ENCODE measurements at regions not wholly inside any gene's neighbourhood (a gene's known extent, or its start where the extent isn't known, plus 50 kb on each side); places are given as distances from the start of the nearest gene placed in this dataset.

DNA sequence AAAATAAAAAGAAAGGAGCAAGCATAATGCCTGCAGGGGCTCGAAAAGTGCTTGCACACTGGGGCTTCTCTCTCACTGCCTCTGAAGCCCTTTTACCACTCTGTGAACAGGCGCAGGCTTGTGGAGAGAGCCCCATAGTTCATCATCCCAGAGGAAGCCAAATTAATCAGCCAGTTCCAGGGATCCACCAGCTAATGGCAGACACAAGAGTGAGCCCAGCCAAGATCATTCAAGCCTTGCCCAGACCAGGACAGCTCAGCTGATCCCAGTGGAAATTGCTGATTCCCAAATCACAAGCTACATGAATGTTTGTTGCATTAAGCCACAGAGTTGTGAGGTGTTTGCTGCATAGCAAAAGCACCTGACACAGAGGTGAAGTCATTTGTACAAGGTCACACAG lies 135.3 kb downstream of the CHST1 start:
- TF ChIP-seq, protein P1, sequence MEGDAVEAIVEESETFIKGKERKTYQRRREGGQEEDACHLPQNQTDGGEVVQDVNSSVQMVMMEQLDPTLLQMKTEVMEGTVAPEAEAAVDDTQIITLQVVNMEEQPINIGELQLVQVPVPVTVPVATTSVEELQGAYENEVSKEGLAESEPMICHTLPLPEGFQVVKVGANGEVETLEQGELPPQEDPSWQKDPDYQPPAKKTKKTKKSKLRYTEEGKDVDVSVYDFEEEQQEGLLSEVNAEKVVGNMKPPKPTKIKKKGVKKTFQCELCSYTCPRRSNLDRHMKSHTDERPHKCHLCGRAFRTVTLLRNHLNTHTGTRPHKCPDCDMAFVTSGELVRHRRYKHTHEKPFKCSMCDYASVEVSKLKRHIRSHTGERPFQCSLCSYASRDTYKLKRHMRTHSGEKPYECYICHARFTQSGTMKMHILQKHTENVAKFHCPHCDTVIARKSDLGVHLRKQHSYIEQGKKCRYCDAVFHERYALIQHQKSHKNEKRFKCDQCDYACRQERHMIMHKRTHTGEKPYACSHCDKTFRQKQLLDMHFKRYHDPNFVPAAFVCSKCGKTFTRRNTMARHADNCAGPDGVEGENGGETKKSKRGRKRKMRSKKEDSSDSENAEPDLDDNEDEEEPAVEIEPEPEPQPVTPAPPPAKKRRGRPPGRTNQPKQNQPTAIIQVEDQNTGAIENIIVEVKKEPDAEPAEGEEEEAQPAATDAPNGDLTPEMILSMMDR (IDR thresholded peaks at IDR 0.05), result no peak
- TF ChIP-seq TCF7L2 (IDR thresholded peaks at IDR 0.05; ENCODE audit: low read depth, low read length) (no peak), POLR2AphosphoS5 (IDR thresholded peaks at IDR 0.05; ENCODE audit: low read depth, low read length) (no peak), SIN3A (IDR thresholded peaks at IDR 0.05; ENCODE audit: borderline replicate concordance, insufficient read depth, low read depth, low read length) (no peak)
- TF ChIP-seq, protein P2, sequence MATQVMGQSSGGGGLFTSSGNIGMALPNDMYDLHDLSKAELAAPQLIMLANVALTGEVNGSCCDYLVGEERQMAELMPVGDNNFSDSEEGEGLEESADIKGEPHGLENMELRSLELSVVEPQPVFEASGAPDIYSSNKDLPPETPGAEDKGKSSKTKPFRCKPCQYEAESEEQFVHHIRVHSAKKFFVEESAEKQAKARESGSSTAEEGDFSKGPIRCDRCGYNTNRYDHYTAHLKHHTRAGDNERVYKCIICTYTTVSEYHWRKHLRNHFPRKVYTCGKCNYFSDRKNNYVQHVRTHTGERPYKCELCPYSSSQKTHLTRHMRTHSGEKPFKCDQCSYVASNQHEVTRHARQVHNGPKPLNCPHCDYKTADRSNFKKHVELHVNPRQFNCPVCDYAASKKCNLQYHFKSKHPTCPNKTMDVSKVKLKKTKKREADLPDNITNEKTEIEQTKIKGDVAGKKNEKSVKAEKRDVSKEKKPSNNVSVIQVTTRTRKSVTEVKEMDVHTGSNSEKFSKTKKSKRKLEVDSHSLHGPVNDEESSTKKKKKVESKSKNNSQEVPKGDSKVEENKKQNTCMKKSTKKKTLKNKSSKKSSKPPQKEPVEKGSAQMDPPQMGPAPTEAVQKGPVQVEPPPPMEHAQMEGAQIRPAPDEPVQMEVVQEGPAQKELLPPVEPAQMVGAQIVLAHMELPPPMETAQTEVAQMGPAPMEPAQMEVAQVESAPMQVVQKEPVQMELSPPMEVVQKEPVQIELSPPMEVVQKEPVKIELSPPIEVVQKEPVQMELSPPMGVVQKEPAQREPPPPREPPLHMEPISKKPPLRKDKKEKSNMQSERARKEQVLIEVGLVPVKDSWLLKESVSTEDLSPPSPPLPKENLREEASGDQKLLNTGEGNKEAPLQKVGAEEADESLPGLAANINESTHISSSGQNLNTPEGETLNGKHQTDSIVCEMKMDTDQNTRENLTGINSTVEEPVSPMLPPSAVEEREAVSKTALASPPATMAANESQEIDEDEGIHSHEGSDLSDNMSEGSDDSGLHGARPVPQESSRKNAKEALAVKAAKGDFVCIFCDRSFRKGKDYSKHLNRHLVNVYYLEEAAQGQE (IDR thresholded peaks at IDR 0.05; ENCODE audit: insufficient read depth in 1 of 2, low read depth in 2 of 2, low read length in 1 of 2), result no peak
- in situ Hi-C loops (cut with HindIII; ENCODE audit: low pct_unique_long_range_greater_than_20kb, low sequenced_read_pairs), result no loop called here
- intact Hi-C loops (cut with micrococcal nuclease; ENCODE audit: unreplicated experiment), result no loop called here
- ChIA-PET POLR2A (no interaction called here), CTCF (no interaction called here)
- ATAC-seq (no peak), DNase-seq (ENCODE audit: low read depth, low spot score) (no peak)
- peaks cover 4% of the 10 kb centered on the region; the same call in 1 of the 2 replicates for H3K27me3 ChIP-seq (ENCODE audit: control insufficient read depth, insufficient read depth, low read length)
- H3K27ac ChIP-seq (ENCODE audit: low read length), result no peak overlapping the region
- BruUV-seq (replicated peaks), result no TSS peak
- no peak overlapping the region for H3K4me3 ChIP-seq (ENCODE audit: low read depth in 2 of 2, low read length in 2 of 2)
- no peaks in the 10 kb centered on the region for H3K4me1 ChIP-seq (ENCODE audit: control insufficient read depth, insufficient read depth, low read length)
- no peaks in the 10 kb centered on the region for H3K9me3 ChIP-seq (ENCODE audit: control insufficient read depth, insufficient read depth, low read depth, low read length)
- H3K36me3 ChIP-seq (ENCODE audit: control insufficient read depth, insufficient read depth, low read length), result no peaks in the 10 kb centered on the region

DNA sequence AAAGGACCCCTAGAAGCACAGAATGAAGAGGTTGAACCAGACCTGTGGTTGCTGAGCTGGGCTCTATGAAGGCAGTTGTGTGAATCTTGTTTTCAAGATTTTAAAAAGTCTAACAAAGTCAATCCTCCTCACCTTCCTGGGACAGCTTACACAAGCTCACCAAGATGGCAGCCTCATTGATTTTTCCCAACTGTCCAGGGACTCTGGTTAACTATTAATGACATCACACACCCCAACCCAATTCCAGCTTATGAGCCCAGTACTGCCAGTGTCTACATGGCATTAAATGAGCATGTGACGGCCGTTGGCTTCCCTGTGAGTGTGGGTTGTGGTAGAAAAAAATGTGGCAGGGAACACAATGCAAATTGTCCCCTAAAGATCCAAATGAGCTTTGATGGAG lies 137.0 kb downstream of the CHST1 start:
- Histone ChIP-seq H3K27ac (ENCODE audit: low read length) (no peak overlapping the region), H3K4me3 (ENCODE audit: low read depth in 2 of 2, low read length in 2 of 2) (no peak overlapping the region), H3K27me3 (ENCODE audit: control insufficient read depth, insufficient read depth, low read length) (peaks cover 4% of the 10 kb centered on the region; the same call in 1 of the 2 replicates), H3K36me3 (ENCODE audit: control insufficient read depth, insufficient read depth, low read length) (no peaks in the 10 kb centered on the region), H3K9me3 (ENCODE audit: control insufficient read depth, insufficient read depth, low read depth, low read length) (no peaks in the 10 kb centered on the region), H3K4me1 (ENCODE audit: control insufficient read depth, insufficient read depth, low read length) (no peaks in the 10 kb centered on the region)
- in situ Hi-C loops (cut with HindIII; ENCODE audit: low pct_unique_long_range_greater_than_20kb, low sequenced_read_pairs), result no loop called here
- ChIA-PET POLR2A (no interaction called here), CTCF (no interaction called here)
- TF ChIP-seq, protein P2 (IDR thresholded peaks at IDR 0.05; ENCODE audit: insufficient read depth in 1 of 2, low read depth in 2 of 2, low read length in 1 of 2), result no peak
- TF ChIP-seq, protein P1 (IDR thresholded peaks at IDR 0.05), result no peak
- TF ChIP-seq POLR2AphosphoS5 (IDR thresholded peaks at IDR 0.05; ENCODE audit: low read depth, low read length), result no peak
- no TSS peak for BruUV-seq (replicated peaks)
- DNase-seq (ENCODE audit: low read depth, low spot score), result no peak
- intact Hi-C loops (cut with micrococcal nuclease; ENCODE audit: unreplicated experiment), result no loop called here
- no peak for ATAC-seq

All from Panc1 (cell line).